OCI-LY1 (cell line): ENCODE measurements at regions not wholly inside any gene's neighbourhood (a gene's known extent, or its start where the extent isn't known, plus 50 kb on each side); places are given as distances from the start of the nearest gene placed in this dataset.

Experiments used
- EZH2 ChIP-seq: fragments of 200-600 bp; sonication (generic), shearing (Covaris generic); IDR thresholded peaks from 2 replicates; pipeline ENCODE4 v1.8.0; 2017; ENCODE audit warnings: borderline replicate concordance, mixed run types, mild to moderate bottlenecking, antibody characterized with exemption, low read length, moderate library complexity, mixed read lengths
- TF ChIP-seq, protein P1 (sequence below): fragments of 200-600 bp; sonication (generic), shearing (Covaris generic); IDR thresholded peaks from 2 replicates; pipeline ENCODE4 v1.5.1; 2017; ENCODE audit warnings: mild to moderate bottlenecking, antibody characterized with exemption, low read length, moderate library complexity, mixed read lengths

DNA sequence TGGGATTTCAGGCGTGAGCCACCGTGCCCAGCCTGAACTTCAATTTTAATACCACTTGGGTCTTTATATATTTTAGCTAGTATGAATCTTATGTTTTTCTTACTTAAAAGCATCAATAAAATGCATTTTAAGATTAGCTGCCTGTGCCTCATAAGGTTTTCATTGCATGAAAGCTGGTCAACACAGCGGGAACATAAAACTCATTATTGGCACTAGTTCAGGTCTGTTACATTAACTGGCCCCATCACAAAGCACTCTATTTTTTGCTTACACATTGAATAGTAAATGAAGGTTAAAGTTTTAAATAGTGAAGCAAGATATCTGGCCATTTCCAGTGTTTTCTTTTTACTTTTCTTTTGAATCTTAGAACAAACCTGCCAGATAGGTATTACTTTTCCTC, 145.6 kb upstream of the LYSMD4 start:
- TF ChIP-seq, protein P1, sequence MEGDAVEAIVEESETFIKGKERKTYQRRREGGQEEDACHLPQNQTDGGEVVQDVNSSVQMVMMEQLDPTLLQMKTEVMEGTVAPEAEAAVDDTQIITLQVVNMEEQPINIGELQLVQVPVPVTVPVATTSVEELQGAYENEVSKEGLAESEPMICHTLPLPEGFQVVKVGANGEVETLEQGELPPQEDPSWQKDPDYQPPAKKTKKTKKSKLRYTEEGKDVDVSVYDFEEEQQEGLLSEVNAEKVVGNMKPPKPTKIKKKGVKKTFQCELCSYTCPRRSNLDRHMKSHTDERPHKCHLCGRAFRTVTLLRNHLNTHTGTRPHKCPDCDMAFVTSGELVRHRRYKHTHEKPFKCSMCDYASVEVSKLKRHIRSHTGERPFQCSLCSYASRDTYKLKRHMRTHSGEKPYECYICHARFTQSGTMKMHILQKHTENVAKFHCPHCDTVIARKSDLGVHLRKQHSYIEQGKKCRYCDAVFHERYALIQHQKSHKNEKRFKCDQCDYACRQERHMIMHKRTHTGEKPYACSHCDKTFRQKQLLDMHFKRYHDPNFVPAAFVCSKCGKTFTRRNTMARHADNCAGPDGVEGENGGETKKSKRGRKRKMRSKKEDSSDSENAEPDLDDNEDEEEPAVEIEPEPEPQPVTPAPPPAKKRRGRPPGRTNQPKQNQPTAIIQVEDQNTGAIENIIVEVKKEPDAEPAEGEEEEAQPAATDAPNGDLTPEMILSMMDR: no peak
- TF ChIP-seq EZH2: no peak
